ENCODE measurements at regions not wholly inside any gene's neighbourhood (a gene's known extent, or its start where the extent isn't known, plus 50 kb on each side); places are given as distances from the start of the nearest gene placed in this dataset.

DNA sequence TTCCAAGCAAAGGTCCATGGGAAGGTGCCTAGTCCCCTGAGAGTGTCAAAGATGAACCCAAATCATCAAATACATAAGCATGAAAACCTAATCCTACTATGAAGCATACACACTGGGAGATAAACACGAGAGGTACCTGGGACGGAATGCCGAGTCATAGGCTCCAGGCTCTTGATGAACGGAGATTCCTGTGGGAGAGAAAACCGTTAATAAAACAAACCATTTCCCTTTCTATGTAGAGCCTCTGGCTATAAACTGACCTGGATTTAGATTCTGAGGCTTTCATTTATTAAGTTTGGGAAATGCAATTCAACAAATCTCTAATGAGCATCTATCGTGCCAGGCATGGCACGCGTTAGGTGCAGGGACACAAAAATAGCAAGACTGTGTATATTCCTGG, 206.4 kb upstream of the IL12B start:
- Histone ChIP-seq H2AFZ (ENCODE audit: control insufficient read depth, low read depth, low read length) (no peak overlapping the region), H3K4me3 (no peak overlapping the region), H3K27me3 (replicated peaks in 1 of 2; ENCODE audit: control insufficient read depth in 2 of 2, insufficient read depth in 2 of 2, low read length in 1 of 2) (no peaks in the 10 kb centered on the region), H3K9me3 (replicated peaks; ENCODE audit: control insufficient read depth, insufficient read depth, low read length) (no peaks in the 10 kb centered on the region; the same call in 2 of the 3 replicates), H3K4me2 (ENCODE audit: control insufficient read depth, insufficient read depth) (no peak overlapping the region), H3K27ac (ENCODE audit: control insufficient read depth, insufficient read depth) (no peak overlapping the region), H3K4me1 (ENCODE audit: control insufficient read depth, insufficient read depth, low read length) (no peaks in the 10 kb centered on the region), H3K79me2 (ENCODE audit: control insufficient read depth, insufficient read depth, low read length) (no peaks in the 10 kb centered on the region), H4K20me1 (ENCODE audit: control insufficient read depth, insufficient read depth) (no peaks in the 10 kb centered on the region), H3K36me3 (ENCODE audit: control insufficient read depth in 2 of 2, insufficient read depth in 2 of 2, low read length in 1 of 2) (no peaks in the 10 kb centered on the region; a peak in 1 of 4 replicates), H3K9ac (ENCODE audit: control insufficient read depth, insufficient read depth, low read length) (no peak overlapping the region)
- no peak for FAIRE-seq
- RAD21 ChIA-PET (ENCODE audit: unreplicated experiment) = no interaction called here
- CTCF ChIA-PET = interaction anchor here (1.0 kb wide), 1 partner anchor 44 kb away, joined by 3 read pairs; no protein-coding TSS in a partner anchor
- SMC1A ChIA-PET (ENCODE audit: uncharacterized antibody, unreplicated experiment) = interaction anchor here (1.0 kb wide), 1 partner anchor 12 kb away, joined by 3 read pairs; no protein-coding TSS in a partner anchor
- no peak for DNase-seq (ENCODE audit: low read depth, low spot score)
- in situ Hi-C loops (cut with MboI) (no loop called here), intact Hi-C loops (cut with micrococcal nuclease; ENCODE audit: unreplicated experiment) (no loop called here)
- 67% methylated on average over 8 of the region's 8 CpGs for WGBS (ENCODE audit: insufficient coverage, insufficient replicate concordance, low lambda C conversion rate, missing lambda C conversion rate)
- no TSS peak for BruUV-seq (replicated peaks)
- ATAC-seq = no peak
- POLR2A ChIA-PET = no interaction called here
- TF ChIP-seq PML (IDR thresholded peaks at IDR 0.05; ENCODE audit: low read length) (no peak), REST (IDR thresholded peaks at IDR 0.05; ENCODE audit: low read depth, low read length) (no peak), RELA (IDR thresholded peaks at IDR 0.05; ENCODE audit: borderline replicate concordance, partially characterized antibody) (no peak), SREBF2 (IDR thresholded peaks at IDR 0.05; ENCODE audit: low read length) (no peak), TCF7 (IDR thresholded peaks at IDR 0.05; ENCODE audit: borderline replicate concordance) (no peak), TAF1 (IDR thresholded peaks at IDR 0.05; ENCODE audit: borderline replicate concordance, low read depth, low read length) (no peak), MEF2B (IDR thresholded peaks at IDR 0.05; ENCODE audit: partially characterized antibody, poor library complexity, severe bottlenecking) (no peak), EZH2 (IDR thresholded peaks at IDR 0.05; ENCODE audit: borderline replicate concordance, control insufficient read depth, low read depth, low read length) (no peak), NFIC (IDR thresholded peaks at IDR 0.05; ENCODE audit: low read depth, low read length) (no peak), ZNF207 (IDR thresholded peaks at IDR 0.05; ENCODE audit: borderline replicate concordance) (no peak), SIN3A (IDR thresholded peaks at IDR 0.05; ENCODE audit: low read depth, low read length) (no peak), POU2F2 (IDR thresholded peaks at IDR 0.05; ENCODE audit: borderline replicate concordance, low read depth, low read length) (no peak)
- TF ChIP-seq, protein P1, sequence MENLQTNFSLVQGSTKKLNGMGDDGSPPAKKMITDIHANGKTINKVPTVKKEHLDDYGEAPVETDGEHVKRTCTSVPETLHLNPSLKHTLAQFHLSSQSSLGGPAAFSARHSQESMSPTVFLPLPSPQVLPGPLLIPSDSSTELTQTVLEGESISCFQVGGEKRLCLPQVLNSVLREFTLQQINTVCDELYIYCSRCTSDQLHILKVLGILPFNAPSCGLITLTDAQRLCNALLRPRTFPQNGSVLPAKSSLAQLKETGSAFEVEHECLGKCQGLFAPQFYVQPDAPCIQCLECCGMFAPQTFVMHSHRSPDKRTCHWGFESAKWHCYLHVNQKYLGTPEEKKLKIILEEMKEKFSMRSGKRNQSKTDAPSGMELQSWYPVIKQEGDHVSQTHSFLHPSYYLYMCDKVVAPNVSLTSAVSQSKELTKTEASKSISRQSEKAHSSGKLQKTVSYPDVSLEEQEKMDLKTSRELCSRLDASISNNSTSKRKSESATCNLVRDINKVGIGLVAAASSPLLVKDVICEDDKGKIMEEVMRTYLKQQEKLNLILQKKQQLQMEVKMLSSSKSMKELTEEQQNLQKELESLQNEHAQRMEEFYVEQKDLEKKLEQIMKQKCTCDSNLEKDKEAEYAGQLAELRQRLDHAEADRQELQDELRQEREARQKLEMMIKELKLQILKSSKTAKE (IDR thresholded peaks at IDR 0.05; ENCODE audit: low read depth, poor library complexity, severe bottlenecking) = no peak
- TF ChIP-seq, protein P2, sequence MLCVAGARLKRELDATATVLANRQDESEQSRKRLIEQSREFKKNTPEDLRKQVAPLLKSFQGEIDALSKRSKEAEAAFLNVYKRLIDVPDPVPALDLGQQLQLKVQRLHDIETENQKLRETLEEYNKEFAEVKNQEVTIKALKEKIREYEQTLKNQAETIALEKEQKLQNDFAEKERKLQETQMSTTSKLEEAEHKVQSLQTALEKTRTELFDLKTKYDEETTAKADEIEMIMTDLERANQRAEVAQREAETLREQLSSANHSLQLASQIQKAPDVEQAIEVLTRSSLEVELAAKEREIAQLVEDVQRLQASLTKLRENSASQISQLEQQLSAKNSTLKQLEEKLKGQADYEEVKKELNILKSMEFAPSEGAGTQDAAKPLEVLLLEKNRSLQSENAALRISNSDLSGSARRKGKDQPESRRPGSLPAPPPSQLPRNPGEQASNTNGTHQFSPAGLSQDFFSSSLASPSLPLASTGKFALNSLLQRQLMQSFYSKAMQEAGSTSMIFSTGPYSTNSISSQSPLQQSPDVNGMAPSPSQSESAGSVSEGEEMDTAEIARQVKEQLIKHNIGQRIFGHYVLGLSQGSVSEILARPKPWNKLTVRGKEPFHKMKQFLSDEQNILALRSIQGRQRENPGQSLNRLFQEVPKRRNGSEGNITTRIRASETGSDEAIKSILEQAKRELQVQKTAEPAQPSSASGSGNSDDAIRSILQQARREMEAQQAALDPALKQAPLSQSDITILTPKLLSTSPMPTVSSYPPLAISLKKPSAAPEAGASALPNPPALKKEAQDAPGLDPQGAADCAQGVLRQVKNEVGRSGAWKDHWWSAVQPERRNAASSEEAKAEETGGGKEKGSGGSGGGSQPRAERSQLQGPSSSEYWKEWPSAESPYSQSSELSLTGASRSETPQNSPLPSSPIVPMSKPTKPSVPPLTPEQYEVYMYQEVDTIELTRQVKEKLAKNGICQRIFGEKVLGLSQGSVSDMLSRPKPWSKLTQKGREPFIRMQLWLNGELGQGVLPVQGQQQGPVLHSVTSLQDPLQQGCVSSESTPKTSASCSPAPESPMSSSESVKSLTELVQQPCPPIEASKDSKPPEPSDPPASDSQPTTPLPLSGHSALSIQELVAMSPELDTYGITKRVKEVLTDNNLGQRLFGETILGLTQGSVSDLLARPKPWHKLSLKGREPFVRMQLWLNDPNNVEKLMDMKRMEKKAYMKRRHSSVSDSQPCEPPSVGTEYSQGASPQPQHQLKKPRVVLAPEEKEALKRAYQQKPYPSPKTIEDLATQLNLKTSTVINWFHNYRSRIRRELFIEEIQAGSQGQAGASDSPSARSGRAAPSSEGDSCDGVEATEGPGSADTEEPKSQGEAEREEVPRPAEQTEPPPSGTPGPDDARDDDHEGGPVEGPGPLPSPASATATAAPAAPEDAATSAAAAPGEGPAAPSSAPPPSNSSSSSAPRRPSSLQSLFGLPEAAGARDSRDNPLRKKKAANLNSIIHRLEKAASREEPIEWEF (IDR thresholded peaks at IDR 0.05; ENCODE audit: insufficient replicate concordance, low read depth, low read length) = no peak

All from GM12878 (cell line).